Thyroid gland (tissue), 4 donors: ENCODE measurements at regions not wholly inside any gene's neighbourhood (a gene's known extent, or its start where the extent isn't known, plus 50 kb on each side); places are given as distances from the start of the nearest gene placed in this dataset.

Source experiments
- DNase-seq, 2 donors: peaks; one replicate each; pipeline ENCODE4 v3.0.0-alpha.2; 2019
- H3K27ac ChIP-seq, 3 donors: fragments of 200-600 bp; sonication (generic); 1 replicate in 2 of 3; 2 replicates in 1 of 3; pipeline ENCODE4 v1.5.1; 2016 to 2019; ENCODE audit warnings: mild to moderate bottlenecking in 1 of 3, moderate library complexity in 1 of 3
- H3K27me3 ChIP-seq: fragments of 200-600 bp; sonication (generic); one replicate; pipeline ENCODE4 v1.5.1; 2019
- H3K36me3 ChIP-seq, 2 donors: fragments of 200-600 bp; sonication (generic); one replicate each; pipeline ENCODE4 v1.5.1; 2016 to 2019
- H3K4me1 ChIP-seq, 2 donors: fragments of 200-600 bp; sonication (generic); one replicate each; pipeline ENCODE4 v1.5.1; 2017 to 2019
- H3K4me3 ChIP-seq, 3 donors: fragments of 200-600 bp; sonication (generic); replicated peaks in 1 of 3; 1 replicate in 2 of 3; 2 replicates in 1 of 3; pipeline ENCODE4 v1.5.1; 2016; ENCODE audit warnings: mild to moderate bottlenecking in 1 of 3
- H3K9me3 ChIP-seq: fragments of 200-600 bp; sonication (generic); one replicate; pipeline ENCODE4 v1.5.1; 2017
- POLR2A ChIP-seq, 2 donors: fragments of 450-650 bp; IDR thresholded peaks; one replicate each; pipeline ENCODE4 v1.6.1; 2017; ENCODE audit warnings: antibody characterized with exemption in 2 of 2, mild to moderate bottlenecking in 2 of 2, moderate library complexity in 1 of 2
- WGBS, 2 donors: methylation state at CpG; one replicate each; pipeline ENCODE4 v1.1.5; 2017; 5-methylcytosine and 5-hydroxymethylcytosine counted together
- intact Hi-C: fragments of 100-400 bp; cut with DNase I; formaldehyde crosslinking; loops from one replicate; pipeline ENCODE4 v1.15.1; 2023
- TF ChIP-seq, protein P1 (sequence below), 6 experiments: fragments of 200-600 bp in 3 of 6; fragments of 450-650 bp in 3 of 6; sonication (generic) in 3 of 6; IDR thresholded peaks; one replicate each; pipeline ENCODE4 v1.5.1; 2016 to 2019; ENCODE audit warnings: antibody characterized with exemption in 6 of 6, mild to moderate bottlenecking in 2 of 6, inconsistent platforms in 1 of 6, moderate library complexity in 1 of 6

DNA sequence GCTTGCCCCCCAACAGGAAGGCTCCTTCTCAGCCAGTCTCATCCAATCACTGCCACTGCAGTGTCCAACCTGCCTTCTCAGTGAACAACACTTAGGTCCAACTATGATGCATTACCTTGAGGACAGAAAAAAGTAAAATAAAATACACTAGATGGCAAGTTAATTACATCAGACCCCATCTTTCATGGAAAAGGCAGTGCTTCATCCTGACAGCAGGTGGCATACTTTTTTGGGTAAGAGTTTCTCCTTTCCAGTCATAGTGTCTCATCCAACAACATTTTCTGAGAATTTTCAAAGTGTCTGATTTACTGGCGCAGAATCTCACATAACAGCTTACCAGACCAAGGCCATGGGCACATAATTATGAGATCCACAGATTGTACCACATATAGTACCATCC lies 1742.8 kb downstream of the PCDH7 start:
- Histone ChIP-seq H3K9me3 (no peaks in the 10 kb centered on the region), H3K27ac (no peak overlapping the region), H3K27me3 (no peaks in the 10 kb centered on the region), H3K36me3 (no peaks in the 10 kb centered on the region), H3K4me3 (no peak overlapping the region), H3K4me1 (no peaks in the 10 kb centered on the region)
- TF ChIP-seq, protein P1, sequence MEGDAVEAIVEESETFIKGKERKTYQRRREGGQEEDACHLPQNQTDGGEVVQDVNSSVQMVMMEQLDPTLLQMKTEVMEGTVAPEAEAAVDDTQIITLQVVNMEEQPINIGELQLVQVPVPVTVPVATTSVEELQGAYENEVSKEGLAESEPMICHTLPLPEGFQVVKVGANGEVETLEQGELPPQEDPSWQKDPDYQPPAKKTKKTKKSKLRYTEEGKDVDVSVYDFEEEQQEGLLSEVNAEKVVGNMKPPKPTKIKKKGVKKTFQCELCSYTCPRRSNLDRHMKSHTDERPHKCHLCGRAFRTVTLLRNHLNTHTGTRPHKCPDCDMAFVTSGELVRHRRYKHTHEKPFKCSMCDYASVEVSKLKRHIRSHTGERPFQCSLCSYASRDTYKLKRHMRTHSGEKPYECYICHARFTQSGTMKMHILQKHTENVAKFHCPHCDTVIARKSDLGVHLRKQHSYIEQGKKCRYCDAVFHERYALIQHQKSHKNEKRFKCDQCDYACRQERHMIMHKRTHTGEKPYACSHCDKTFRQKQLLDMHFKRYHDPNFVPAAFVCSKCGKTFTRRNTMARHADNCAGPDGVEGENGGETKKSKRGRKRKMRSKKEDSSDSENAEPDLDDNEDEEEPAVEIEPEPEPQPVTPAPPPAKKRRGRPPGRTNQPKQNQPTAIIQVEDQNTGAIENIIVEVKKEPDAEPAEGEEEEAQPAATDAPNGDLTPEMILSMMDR (IDR thresholded peaks at IDR 0.05) = peak in 2 of 6 experiments; percentile 31 to 37
- no peak for TF ChIP-seq POLR2A (IDR thresholded peaks at IDR 0.05)
- intact Hi-C loops = no loop called here
- DNase-seq = no peak
- WGBS, 2 donors = 83 to 96% methylated on average over 1 of the region's 1 CpG

DNA sequence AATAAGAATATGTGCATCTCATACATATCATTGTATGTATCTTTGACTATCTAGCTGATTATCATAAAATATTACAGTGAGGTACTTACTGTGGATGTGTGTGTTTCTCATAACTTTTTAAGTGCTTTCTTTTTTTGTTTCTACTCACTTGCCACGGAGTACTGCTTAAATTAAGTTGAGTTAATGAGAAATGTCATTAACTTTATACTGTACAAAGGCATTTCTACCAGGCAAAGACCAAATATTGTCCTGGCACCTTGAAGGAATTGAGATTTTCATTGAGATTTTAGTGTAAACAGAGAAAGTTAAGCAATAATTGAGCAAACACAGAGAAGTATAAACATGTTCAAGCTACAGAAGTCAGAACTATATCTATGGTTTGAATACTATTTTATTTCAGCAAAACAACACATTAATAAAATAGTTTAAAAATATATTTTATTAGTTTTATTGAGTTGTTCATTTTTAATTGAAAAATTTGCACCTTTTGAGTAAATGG lies 1750.0 kb downstream of the PCDH7 start:
- Histone ChIP-seq H3K9me3 (no peaks in the 10 kb centered on the region), H3K27me3 (no peaks in the 10 kb centered on the region), H3K36me3 (no peaks in the 10 kb centered on the region), H3K4me1 (no peaks in the 10 kb centered on the region), H3K27ac (no peak overlapping the region), H3K4me3 (no peak overlapping the region)
- intact Hi-C loops = no loop called here
- WGBS, 2 donors = 67 to 69% methylated on average over 1 of the region's 1 CpG
- TF ChIP-seq, protein P1 (IDR thresholded peaks at IDR 0.05) = no peak
- no peak for TF ChIP-seq POLR2A (IDR thresholded peaks at IDR 0.05)
- no peak for DNase-seq

DNA sequence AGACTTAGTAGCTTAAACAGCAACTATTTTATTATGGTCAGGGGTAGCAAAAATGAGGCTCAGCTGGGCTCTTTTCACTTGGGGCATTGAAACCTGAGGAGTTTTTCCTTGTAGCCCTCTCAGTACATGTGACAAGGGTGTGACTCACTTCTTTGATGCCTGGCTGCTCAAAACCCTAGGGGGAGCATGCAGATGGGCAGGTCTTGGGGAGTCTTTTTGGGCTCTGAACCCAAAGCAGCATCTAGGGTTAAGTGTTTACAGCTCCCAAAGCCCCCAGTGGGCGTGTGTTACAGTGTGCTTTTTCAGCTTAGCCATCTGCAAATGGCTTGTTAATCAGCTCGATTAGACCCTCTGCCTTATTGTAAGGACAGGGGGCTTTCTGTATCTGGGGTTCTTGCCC lies 1752.7 kb downstream of the PCDH7 start:
- Histone ChIP-seq H3K4me3 (no peak overlapping the region), H3K36me3 (no peaks in the 10 kb centered on the region), H3K27me3 (no peaks in the 10 kb centered on the region), H3K4me1 (no peaks in the 10 kb centered on the region), H3K9me3 (no peaks in the 10 kb centered on the region), H3K27ac (no peak overlapping the region)
- 66 to 75% methylated on average over 2 of the region's 2 CpGs for WGBS, 2 donors
- intact Hi-C loops = no loop called here
- TF ChIP-seq POLR2A (IDR thresholded peaks at IDR 0.05) = no peak
- TF ChIP-seq, protein P1 (IDR thresholded peaks at IDR 0.05) = no peak
- no peak for DNase-seq

DNA sequence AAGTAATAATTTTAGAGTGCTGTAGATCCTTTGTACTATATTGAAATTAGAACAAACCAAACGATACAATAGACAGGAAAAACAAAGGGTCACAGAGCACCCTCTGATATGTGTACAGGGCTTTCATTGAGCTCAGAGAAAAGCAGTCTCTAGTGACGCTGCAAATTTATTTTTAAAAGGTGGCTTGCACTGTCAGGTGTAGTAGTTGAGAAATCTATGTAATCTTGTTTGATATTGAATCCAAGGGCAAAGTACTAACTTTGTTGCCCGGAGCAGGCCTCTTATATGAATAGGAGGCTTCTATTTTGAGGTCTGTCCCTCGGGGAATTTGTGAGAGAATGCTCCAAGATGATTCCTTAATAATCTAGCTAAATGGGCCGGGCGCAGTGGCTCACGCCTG lies 1755.5 kb downstream of the PCDH7 start:
- no peak for DNase-seq
- no peaks in the 10 kb centered on the region for H3K36me3 ChIP-seq
- no peaks in the 10 kb centered on the region for H3K4me1 ChIP-seq
- no peaks in the 10 kb centered on the region for H3K27me3 ChIP-seq
- WGBS, 2 donors = 86 to 90% methylated on average over 7 of the region's 7 CpGs
- no peak overlapping the region for H3K27ac ChIP-seq
- no peaks in the 10 kb centered on the region for H3K9me3 ChIP-seq
- TF ChIP-seq, protein P1 (IDR thresholded peaks at IDR 0.05) = no peak
- no peak for TF ChIP-seq POLR2A (IDR thresholded peaks at IDR 0.05)
- intact Hi-C loops = no loop called here
- no peak overlapping the region for H3K4me3 ChIP-seq

DNA sequence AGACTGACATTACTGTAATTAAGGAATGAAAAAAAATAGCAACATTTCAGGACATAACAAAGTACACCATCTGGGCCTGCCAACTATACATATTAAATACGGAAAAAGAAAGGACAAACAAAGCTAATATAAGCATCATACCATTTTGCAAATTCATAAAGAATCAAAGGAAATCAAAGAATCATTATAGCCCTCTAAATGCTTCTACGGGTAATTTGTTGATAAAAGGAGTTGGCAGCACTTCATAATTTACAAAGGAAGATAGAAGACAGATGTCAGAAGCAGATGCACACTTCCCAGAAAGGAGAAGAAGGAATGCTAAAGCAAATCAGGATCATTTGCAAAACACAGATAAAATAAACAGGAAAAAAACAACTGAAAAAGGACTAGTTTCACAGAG lies 1757.3 kb downstream of the PCDH7 start:
- intact Hi-C loops = no loop called here
- Histone ChIP-seq H3K36me3 (no peaks in the 10 kb centered on the region), H3K4me1 (no peaks in the 10 kb centered on the region), H3K27ac (no peak overlapping the region), H3K4me3 (no peak overlapping the region), H3K27me3 (no peaks in the 10 kb centered on the region), H3K9me3 (no peaks in the 10 kb centered on the region)
- TF ChIP-seq, protein P1 (IDR thresholded peaks at IDR 0.05) = no peak
- no peak for TF ChIP-seq POLR2A (IDR thresholded peaks at IDR 0.05)
- no peak for DNase-seq
- WGBS, 2 donors = 26 to 43% methylated on average over 2 of the region's 2 CpGs
